Suprapubic skin (tissue), 4 donors: ENCODE measurements at regions not wholly inside any gene's neighbourhood (a gene's known extent, or its start where the extent isn't known, plus 50 kb on each side); places are given as distances from the start of the nearest gene placed in this dataset.
"Not testable (repeated sequence)": the region's sequence is repeated elsewhere in the genome, so short reads cannot be mapped to it uniquely, and the experiment has no call there.

Source experiments
- DNase-seq, 2 donors: peaks; one replicate each; pipeline ENCODE4 v3.0.0-alpha.2; 2019; ENCODE audit warnings: low spot score in 2 of 2
- H3K27ac ChIP-seq: fragments of 200-600 bp; sonication (generic); one replicate; pipeline ENCODE4 v1.5.1; 2019
- H3K27me3 ChIP-seq: fragments of 200-600 bp; sonication (generic); one replicate; pipeline ENCODE4 v1.5.1; 2019
- H3K36me3 ChIP-seq: fragments of 200-600 bp; sonication (generic); one replicate; pipeline ENCODE4 v1.5.1; 2019
- H3K4me1 ChIP-seq: fragments of 200-600 bp; sonication (generic); one replicate; pipeline ENCODE4 v1.5.1; 2019
- H3K4me3 ChIP-seq: fragments of 200-600 bp; sonication (generic); one replicate; pipeline ENCODE4 v1.5.1; 2019; ENCODE audit warnings: mild to moderate bottlenecking
- H3K9me3 ChIP-seq: fragments of 200-600 bp; sonication (generic); one replicate; pipeline ENCODE4 v1.5.1; 2019
- EP300 ChIP-seq: sonication (generic); formaldehyde crosslinking; IDR thresholded peaks from one replicate; pipeline ENCODE4 v1.6.1; 2017; ENCODE audit warnings: antibody characterized with exemption
- POLR2A ChIP-seq, 2 donors: fragments of 450-650 bp; IDR thresholded peaks; one replicate each; pipeline ENCODE4 v1.6.1; 2017; ENCODE audit warnings: antibody characterized with exemption in 2 of 2, mild to moderate bottlenecking in 2 of 2, moderate library complexity in 2 of 2
- POLR2AphosphoS5 ChIP-seq, 3 donors: sonication (generic); formaldehyde crosslinking; IDR thresholded peaks; one replicate each; pipeline ENCODE4 v1.6.1; 2017; ENCODE audit warnings: antibody characterized with exemption in 3 of 3
- WGBS: methylation state at CpG from one replicate; pipeline ENCODE4 v1.1.5; 2018; 5-methylcytosine and 5-hydroxymethylcytosine counted together
- TF ChIP-seq, protein P1 (sequence below), 2 donors: fragments of 200-600 bp in 1 of 2; fragments of 450-650 bp in 1 of 2; sonication (generic) in 1 of 2; IDR thresholded peaks; one replicate each; pipeline ENCODE4 v1.5.1; 2016 to 2019; ENCODE audit warnings: antibody characterized with exemption in 2 of 2, mild to moderate bottlenecking in 1 of 2, moderate library complexity in 1 of 2

DNA sequence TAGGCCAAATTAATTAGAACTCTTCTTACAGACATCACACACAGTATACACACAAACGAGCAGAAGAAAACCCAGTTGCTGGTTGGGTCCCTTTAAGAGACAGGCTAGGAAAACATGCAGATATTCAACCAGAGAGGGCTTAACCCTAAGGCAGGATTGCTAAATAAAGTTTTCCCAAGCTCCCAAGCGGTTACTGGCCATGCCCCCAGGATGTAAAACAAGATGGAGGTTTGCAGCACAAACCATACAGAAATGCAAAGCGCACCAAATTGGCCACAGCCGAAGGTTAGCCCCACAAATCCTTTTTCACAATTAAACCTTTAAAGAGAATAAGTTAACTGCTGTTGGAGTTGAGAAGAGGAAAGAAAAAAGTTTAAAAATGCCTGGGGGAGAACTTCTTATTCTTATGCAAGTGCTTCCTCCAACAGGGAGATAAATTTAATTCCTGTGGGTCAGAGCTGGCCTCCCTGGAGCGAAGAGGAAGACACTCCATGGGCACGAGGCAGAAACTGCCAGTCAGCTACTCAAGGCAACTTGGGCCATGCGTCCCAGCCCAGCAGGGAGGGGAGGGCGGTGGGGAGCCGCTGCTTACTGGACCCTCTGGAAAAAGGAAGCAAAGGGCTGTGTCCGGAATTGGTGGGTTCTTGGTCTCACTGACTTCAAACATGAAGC, 167.6 kb upstream of the ARSJ start:
- Histone ChIP-seq H3K4me3 (no peak overlapping the region), H3K27me3 (no peaks in the 10 kb centered on the region), H3K36me3 (no peaks in the 10 kb centered on the region), H3K9me3 (no peaks in the 10 kb centered on the region), H3K27ac (no peak overlapping the region), H3K4me1 (no peaks in the 10 kb centered on the region)
- WGBS, result 86% methylated on average over 10 of the region's 10 CpGs
- no peak for TF ChIP-seq POLR2AphosphoS5 (IDR thresholded peaks at IDR 0.05)
- TF ChIP-seq, protein P1, sequence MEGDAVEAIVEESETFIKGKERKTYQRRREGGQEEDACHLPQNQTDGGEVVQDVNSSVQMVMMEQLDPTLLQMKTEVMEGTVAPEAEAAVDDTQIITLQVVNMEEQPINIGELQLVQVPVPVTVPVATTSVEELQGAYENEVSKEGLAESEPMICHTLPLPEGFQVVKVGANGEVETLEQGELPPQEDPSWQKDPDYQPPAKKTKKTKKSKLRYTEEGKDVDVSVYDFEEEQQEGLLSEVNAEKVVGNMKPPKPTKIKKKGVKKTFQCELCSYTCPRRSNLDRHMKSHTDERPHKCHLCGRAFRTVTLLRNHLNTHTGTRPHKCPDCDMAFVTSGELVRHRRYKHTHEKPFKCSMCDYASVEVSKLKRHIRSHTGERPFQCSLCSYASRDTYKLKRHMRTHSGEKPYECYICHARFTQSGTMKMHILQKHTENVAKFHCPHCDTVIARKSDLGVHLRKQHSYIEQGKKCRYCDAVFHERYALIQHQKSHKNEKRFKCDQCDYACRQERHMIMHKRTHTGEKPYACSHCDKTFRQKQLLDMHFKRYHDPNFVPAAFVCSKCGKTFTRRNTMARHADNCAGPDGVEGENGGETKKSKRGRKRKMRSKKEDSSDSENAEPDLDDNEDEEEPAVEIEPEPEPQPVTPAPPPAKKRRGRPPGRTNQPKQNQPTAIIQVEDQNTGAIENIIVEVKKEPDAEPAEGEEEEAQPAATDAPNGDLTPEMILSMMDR (IDR thresholded peaks at IDR 0.05), result no peak
- no peak for TF ChIP-seq EP300
- TF ChIP-seq POLR2A (IDR thresholded peaks at IDR 0.05), result no peak
- no peak for DNase-seq

DNA sequence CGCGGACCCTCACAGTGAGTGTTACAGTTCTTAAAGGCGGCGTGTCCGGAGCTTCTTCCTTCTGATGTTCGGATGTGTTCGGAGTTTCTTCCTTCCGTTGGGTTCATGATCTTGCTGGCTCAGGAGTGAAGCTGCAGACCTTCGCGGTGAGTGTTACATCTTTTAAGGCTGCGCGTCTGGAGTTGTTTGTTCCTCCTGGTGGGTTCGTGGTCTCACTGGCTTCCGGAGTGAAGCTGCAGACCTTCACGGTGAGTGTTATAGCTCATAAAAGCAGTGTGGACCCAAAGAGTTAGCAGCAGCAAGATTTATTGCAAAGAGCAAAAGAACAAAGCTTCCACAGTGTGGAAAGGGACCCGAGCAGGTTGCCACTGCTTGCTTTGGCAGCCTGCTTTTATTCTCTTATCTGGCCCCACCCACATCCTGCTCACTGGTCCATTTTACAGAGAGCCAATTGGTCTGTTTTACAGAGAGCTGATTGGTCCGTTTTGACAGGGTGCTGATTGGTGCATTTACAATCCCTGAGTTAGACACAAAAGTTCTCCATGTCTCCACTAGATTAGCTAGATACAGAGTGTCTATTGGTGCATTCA, 168.3 kb upstream of the ARSJ start:
- H3K9me3 ChIP-seq, H3K27me3 ChIP-seq, H3K4me1 ChIP-seq, H3K4me3 ChIP-seq, H3K27ac ChIP-seq, DNase-seq, H3K36me3 ChIP-seq: not testable (repeated sequence)
- WGBS, result 87% methylated on average over 17 of the region's 17 CpGs

DNA sequence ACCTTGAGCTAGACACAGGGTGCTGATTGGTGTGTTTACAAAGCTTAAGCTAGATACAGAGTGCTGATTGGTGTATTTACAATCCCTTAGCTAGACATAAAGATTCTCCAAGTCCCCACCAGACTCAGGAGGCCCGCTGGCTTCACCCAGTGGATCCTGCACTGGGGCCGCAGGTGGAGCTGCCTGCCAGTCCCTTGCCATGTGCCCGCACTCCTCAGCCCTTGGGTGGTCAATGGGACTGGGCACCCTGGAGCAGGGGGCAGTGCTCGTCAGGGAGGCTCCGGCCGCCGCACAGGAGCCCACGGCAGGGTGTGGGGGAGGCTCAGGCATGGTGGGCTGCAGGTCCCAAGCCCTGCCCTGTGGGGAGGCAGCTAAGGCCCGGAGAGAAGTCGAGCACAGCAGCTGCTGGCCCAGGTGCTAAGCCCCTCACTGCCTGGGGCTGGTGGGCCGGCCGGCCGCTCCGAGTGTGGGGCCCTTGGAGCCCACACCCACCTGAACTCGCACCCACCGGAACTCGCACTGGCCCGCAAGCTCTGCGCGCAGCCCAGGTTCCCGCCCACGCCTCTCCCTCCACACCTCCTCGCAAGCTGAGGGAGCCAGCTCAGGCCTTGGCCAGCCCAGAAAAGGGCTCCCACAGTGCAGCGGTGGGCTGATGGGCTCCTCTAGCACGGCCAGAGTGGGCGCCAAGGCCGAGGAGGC, 169.1 kb upstream of the ARSJ start:
- not testable (repeated sequence) for H3K4me1 ChIP-seq, H3K4me3 ChIP-seq, DNase-seq, H3K9me3 ChIP-seq, H3K36me3 ChIP-seq, H3K27ac ChIP-seq, H3K27me3 ChIP-seq
- 88% methylated on average over 6 of the region's 27 CpGs for WGBS

DNA sequence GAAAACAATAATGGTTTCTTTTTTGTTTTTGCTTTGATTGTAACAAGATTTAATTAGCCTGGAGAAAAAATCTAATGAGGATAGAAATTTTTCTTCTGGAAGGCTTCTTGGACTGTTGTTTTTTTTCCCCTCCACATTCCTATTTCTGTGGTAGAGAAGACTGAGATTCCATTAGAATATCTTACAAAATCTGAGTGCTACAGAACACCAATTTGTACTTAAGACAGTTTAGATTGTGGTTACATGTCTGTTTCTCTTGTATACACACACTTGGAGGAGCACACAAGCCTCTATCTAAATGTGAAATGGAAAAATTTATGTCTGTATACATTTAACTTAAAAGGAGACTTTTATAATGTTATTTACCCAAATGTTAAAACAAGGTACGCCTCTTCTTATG, 176.9 kb upstream of the ARSJ start:
- Histone ChIP-seq H3K27ac (no peak overlapping the region), H3K36me3 (no peaks in the 10 kb centered on the region), H3K4me3 (no peak overlapping the region), H3K27me3 (no peaks in the 10 kb centered on the region), H3K9me3 (no peaks in the 10 kb centered on the region), H3K4me1 (no peaks in the 10 kb centered on the region)
- TF ChIP-seq, protein P1 (IDR thresholded peaks at IDR 0.05), result no peak
- TF ChIP-seq POLR2A (IDR thresholded peaks at IDR 0.05) (no peak), POLR2AphosphoS5 (IDR thresholded peaks at IDR 0.05) (no peak), EP300 (no peak)
- no peak for DNase-seq
- 97% methylated on average over 1 of the region's 1 CpG for WGBS

DNA sequence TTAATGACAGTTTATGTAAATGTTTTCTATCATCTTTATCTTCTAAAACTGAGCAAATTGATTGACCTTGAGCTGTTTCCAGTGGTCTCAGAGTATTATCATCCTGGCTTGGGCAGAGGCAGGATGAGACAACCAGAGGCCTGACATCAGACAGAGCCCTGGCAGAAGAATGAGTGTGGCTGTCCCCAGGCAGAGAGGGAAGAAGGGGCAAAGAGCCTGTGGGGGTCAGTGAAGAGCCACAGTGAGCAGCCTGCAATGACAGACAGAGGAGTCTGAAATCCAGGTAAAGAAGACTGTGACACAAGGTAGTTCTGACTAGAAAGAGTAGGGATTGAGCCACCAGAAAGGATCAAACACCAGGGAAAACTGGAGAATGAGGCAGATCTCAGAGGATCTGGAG, 182.4 kb upstream of the ARSJ start:
- Histone ChIP-seq H3K36me3 (no peaks in the 10 kb centered on the region), H3K4me1 (no peaks in the 10 kb centered on the region), H3K4me3 (no peak overlapping the region), H3K9me3 (no peaks in the 10 kb centered on the region), H3K27me3 (no peaks in the 10 kb centered on the region), H3K27ac (no peak overlapping the region)
- TF ChIP-seq POLR2A (IDR thresholded peaks at IDR 0.05) (no peak), EP300 (no peak), POLR2AphosphoS5 (IDR thresholded peaks at IDR 0.05) (no peak)
- TF ChIP-seq, protein P1 (IDR thresholded peaks at IDR 0.05), result no peak
- no peak for DNase-seq

DNA sequence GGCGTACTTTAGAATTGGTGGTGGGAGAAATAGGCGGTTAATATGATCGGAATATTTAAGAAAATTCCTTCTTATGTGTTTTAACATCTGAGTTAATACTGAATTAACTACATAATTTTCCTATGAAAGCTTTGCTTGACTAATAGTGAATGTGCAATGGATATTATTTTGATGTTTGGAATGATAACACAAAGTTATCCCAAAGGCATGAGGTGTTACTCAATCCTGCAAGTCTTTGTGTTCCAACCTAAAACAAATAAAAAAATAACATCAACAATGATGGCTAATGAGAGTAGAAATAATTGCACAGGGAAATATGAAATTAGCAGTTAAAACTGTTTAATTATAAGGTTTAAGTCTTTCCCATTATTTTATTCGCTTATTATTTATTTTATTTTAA, 183.6 kb upstream of the ARSJ start:
- TF ChIP-seq, protein P1 (IDR thresholded peaks at IDR 0.05), result no peak
- TF ChIP-seq POLR2A (IDR thresholded peaks at IDR 0.05) (no peak), POLR2AphosphoS5 (IDR thresholded peaks at IDR 0.05) (no peak), EP300 (no peak)
- no peak for DNase-seq
- Histone ChIP-seq H3K27me3 (no peaks in the 10 kb centered on the region), H3K9me3 (no peaks in the 10 kb centered on the region), H3K27ac (no peak overlapping the region), H3K4me3 (no peak overlapping the region), H3K36me3 (no peaks in the 10 kb centered on the region), H3K4me1 (no peaks in the 10 kb centered on the region)
- 94% methylated on average over 4 of the region's 4 CpGs for WGBS
